ENCODE measurements at regions not wholly inside any gene's neighbourhood (a gene's known extent, or its start where the extent isn't known, plus 50 kb on each side); places are given as distances from the start of the nearest gene placed in this dataset.

- peak; percentile 5 to 20 (median 10) for DNase-seq
Observed at GRCh38 chr12:58540480-58541299, 379.6 kb downstream of the LRIG3 start.

DNA sequence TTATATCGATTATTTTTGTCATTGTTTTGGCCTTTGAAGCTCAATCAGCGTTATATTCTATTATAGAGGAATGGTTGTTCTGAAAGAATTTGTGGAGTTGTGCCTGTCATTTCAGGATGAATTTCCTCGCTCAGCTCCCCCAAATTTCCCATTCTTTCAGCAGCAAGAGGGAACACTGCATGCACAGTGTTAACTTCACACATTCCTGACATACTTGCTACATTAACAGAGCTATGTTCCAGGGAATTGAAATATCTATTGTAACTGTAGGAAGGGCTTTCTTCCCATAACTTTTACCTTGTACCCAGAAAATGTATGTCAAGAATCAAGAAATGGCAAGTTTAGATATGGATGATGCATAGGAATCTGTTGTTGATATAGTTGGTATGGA, 379.0 kb downstream of the LRIG3 start:
- DNase-seq, result no peak

GRCh38 chr12:58544281-58544680, 376.0 kb downstream of the LRIG3 start:
- DNase-seq, result no peak

DNA sequence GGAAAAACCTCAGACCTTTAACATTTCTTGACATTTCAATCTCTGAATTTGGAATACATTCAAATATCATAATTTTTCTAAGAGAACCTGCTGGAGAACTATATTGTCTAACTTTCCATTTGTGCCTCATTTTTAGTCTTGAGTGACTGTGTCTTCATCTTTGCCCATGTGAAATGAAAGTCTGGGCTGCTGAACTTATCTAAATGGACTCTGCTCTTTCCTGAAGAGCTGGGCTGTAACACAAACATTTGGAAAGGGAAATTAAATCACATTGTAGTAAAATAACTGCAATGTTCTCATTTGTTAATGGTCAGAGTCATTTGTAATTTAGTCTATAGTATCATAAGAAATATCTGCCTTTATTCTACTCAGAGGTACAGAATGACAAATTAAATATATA, 373.1 kb downstream of the LRIG3 start:
- DNase-seq, result no peak

DNA sequence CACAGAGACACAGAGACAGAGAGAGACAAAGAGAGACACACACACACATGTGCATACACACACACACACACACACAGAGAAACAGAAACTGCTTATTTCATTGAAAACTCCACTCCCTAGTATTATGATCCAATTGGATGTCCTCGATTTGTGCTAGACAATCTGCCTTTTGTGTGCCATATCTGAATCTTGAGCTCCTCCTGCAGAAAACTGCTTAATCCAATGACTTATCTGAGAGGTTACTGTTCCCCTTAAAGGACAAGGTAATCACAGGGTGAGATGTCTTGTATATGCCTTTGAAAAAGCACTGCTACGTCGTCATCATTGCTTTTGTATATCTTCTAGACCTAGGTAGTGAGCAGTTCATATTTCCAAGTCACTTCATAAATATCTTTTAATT, 371.5 kb downstream of the LRIG3 start:
- no peak for DNase-seq

DNA sequence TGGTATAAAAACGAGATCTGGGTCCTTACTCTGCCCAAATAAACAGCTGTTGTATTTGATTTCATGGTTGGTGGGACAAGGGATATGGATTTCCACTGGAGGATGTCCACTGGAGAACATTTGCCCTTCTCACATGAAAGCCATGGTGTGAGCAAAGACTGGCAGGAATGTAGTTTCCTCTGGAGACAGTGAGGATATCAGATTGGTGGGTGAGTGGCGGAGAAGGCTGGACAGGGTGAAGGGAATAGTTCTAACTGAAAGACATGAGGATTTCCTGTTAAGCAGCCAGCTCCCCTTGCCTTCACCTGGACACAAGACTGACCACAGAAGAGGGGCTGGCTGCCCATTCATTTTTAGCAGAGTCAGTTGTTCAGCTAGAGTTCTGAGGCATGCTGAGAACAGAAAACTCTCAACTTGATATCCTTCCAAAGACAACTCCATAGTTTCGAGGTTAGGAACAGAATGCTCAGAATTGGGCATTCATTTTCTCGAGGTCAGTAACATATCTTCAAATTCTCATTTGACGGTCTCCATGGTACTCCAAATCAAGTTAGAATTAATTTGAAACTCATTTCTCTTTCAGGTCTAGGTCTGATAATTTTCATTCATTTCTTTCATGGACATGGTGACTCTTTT, 365.7 kb downstream of the LRIG3 start:
- no peak for DNase-seq

GRCh38 chr12:58557171-58557570, 363.1 kb downstream of the LRIG3 start:
- DNase-seq, result no peak

DNA sequence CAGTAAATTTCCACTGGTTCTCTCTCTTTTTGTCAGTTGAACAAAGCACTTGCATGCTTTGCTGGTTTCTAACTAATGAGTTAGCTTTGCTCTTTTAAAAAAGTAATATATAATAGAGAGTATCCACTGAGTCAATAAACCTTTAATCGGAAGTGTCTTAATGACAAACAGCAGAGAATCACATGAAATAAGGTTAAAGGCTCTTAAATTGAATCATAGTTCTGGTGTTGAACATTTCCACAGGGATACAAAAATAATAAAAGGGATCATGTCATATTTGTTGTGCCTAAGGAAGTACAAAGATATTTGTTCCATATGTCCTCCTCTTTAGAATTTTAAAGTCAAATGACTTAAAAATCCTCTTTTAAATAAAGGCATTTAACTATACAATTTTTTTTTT, 362.6 kb downstream of the LRIG3 start:
- DNase-seq, result no peak

DNA sequence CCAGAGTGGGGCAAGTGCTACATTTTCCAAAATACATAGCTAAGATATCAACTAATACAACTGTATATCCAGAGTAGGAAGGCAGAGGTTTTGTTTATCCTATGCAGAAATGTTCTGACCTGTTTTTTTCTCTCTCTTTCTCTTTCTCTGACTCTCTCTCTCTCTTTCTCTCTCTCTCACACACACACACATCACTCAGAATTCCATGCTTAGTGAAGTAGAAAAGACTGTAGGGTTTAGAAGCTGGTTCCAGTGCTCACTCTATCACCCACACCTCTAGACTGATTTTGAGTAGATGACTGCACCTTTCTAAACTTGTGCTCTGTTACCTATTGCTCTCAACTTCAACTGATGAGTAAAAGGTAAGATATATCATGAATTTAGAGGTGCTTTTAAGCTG, 356.7 kb downstream of the LRIG3 start:
- no peak for DNase-seq

DNA sequence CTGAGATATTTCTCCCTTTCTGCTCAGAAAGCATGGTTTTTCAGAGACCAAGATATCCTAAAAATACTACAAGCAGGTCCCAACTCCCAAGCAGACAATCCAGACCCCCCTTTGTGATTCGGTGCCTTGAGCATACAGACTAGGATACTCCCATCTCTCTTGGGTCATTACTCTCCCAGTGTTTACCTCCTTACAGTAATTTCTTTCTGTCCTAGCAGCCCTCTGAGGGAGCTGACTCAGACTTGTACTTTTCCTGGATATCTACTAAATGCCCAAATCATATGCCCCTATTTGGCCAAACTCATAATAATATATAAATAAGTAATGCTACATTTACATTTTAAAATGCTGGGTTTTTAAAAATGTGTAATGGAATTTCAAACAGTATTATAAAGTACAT, 355.6 kb downstream of the LRIG3 start:
- no peak for DNase-seq

GRCh38 chr12:58566599-58566998, 353.7 kb downstream of the LRIG3 start:
- no peak for DNase-seq

DNA sequence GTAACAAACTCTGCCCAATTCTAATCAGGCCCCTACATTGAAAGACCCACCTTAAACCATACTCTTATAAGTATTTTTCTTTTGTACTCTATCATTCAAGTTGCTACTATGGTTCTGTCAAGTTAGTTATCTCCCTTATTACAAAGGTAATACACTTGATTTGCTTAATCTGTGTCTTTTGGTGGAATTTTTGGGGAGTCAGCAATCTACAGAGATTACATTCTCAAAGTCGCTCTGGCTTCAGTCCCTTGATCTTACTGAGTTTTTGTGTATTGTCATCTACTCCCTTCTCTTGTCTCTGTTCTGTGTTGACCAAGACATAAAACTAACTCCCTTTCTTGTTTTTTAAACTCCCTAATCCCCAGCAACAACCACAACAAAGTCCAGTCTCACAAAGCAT, 353.1 kb downstream of the LRIG3 start:
- no peak for DNase-seq

DNA sequence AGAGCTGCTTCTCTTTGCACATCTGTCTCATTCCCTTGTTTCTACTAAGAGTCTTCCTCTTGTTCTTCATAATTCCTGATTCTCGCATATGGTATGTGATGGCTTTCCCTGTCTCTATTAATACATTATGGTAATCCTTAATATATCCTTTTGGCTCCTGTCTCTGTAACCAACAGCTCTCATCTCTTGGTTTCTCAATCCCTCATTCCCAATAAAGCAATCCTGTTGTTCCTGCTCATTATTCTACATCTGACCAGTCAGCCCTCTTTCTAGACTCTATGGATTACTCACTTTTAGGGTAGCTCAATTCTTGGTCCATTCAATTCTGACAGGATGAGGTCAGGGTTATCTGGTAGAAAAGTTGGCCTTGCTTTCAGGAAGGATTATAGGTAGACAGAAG, 349.9 kb downstream of the LRIG3 start:
- no peak for DNase-seq

GRCh38 chr12:58575256-58575655, 345.0 kb downstream of the LRIG3 start:
- peak; percentile 5 to 13 (median 8) for DNase-seq

GRCh38 chr12:58576081-58576480, 344.2 kb downstream of the LRIG3 start:
- DNase-seq, result no peak

DNA sequence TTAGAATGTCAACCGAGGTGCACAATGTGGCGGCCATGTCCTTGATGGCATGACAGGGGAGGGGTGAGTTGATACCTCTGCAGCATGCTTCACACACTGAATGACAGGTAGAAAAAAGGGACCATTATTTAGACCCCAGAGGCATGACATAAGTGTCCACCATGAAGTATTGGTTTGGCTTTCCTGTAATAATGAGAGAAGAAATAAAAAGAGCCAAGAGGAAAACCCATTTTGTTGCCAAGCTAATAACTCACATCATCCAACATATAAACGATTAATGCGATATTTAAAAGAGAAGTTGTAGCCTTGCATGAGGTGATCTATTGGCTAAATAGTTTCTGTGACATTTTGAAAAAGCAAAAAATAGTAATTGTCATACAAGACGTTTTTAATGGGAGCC, 343.4 kb downstream of the LRIG3 start:
- no peak for DNase-seq

DNA sequence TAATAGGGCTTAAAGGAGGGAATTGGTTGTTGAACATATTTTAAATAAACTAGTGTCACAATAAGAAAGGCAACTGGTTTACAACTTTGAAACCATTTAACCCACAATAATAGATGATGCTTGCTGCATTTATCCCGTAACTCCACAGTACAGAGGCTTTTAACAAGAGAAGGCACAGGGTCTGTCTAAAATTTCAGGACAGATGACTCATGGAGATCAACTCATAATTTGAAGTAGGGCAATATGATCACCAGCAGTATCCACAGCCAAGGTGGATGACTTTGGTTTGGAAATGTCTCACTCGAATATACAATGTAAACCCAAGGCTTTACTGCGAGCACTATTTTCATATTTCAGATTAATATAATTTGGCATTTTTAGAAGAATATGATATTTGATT, 340.2 kb downstream of the LRIG3 start:
- DNase-seq, result no peak

GRCh38 chr12:58583529-58583928, 336.8 kb downstream of the LRIG3 start:
- DNase-seq, result no peak

DNA sequence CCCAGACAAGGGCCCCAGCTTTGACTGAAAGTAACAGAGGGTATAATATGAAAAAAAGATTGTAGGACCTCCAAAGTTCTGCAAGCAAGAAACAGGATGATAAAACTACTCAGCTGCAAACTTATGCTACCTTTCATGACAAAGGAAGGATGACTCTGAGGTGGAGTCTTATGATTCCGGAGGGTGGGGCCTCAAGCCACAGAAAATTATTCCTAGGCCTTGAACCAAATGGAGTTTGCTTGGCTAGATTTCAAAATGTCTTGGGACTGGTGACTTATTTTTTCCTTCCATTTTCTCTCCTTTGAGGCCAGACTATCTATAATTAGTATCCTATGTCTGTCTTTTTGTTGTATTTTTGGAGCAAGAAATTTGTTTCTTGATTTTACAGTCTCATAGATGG, 336.4 kb downstream of the LRIG3 start:
- DNase-seq, result no peak

DNA sequence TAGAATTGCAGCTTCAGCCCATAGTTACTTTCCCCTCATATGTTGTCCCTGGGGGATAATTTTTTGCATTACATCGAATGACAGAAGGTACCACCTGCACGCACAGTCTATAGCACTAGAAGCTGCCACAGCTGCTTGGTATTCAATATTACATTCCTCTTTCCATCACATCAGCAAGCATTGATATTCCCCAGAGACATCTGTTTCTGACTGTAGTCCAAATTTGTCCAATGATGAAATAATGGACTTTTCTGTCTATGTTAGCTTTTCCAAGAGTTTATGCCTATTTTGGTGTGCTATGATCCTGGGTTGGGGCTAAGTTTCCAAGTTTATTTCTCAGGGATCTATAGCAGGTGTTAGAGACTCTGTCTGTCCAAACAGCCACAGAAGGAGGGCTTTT, 335.4 kb downstream of the LRIG3 start:
- DNase-seq, result no peak

DNA sequence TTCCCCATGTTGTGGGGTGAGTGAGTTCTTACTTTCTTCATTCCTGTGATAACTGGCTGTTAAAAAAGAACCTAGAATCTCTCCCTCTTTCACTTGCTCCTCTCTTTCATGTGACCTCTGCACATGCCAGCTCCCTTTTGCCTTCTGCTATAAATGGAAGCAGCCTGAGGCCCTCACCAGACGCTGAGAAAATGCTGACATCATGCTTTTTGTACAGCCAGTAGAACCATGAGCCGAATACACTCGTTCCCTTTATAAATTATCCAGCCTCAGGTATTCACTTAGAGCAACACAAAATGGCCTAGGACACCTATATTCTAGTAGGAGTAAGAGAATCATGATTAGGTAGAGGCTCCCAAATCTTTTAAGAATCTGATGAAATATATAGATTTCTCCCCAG, 333.5 kb downstream of the LRIG3 start:
- DNase-seq, result no peak

DNA sequence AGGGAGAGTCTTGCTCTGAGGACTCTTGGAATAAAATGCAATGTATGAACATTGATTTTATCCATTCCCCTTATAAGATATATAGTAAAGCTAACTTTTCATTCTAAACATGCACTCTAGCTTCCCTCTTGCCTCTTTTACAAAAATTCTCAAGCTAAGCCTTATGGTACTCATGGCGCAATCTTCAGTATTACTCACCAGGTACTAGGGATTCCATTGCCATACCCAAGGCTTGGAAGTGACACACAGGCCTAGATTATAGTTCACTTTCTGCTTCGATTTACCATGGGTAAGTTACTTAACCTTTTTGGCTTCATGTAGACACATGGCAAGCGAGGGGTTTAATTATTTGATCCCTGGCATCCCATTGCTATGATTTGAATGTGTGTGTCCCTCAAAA, 331.5 kb downstream of the LRIG3 start:
- DNase-seq, result no peak

GRCh38 chr12:58592475-58593207, 327.7 kb downstream of the LRIG3 start:
- DNase-seq, result no peak
